HG03575 (cell line): ENCODE measurements at regions not wholly inside any gene's neighbourhood (a gene's known extent, or its start where the extent isn't known, plus 50 kb on each side); places are given as distances from the start of the nearest gene placed in this dataset.

Source experiments
- ATAC-seq: cut with Tn5 transposase; IDR thresholded peaks from one replicate; pipeline ENCODE4 v1.9.1; 2021; ENCODE audit not compliant: unreplicated experiment, insufficient number of reproducible peaks, low FRiP score; ENCODE audit errors: extremely low read depth

GRCh38 chr1:238252033-238252802, 361.5 kb upstream of the ZP4 start:
- ATAC-seq: no peak

- no peak for ATAC-seq
Observed at GRCh38 chr1:238248356-238248755, 357.6 kb upstream of the ZP4 start.

DNA sequence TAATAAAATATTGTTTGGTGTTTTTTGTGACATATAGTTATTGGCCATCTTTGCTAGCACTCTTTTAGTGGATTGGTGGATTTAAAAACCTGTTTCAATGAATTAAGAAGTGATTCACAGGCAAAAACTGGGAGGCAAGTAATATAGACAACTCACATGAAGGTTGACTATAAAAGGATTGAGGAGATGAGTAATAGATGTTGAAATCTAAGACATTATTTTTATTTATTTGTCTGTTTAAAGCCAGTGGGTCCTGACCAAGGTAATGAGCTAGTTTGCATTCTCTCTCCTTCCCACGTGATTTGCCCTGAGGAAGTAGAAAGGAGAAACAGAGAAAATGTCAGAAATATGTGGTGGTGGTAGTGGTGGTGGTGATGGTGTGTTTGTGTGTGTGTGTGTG, 351.5 kb upstream of the ZP4 start:
- ATAC-seq: no peak

DNA sequence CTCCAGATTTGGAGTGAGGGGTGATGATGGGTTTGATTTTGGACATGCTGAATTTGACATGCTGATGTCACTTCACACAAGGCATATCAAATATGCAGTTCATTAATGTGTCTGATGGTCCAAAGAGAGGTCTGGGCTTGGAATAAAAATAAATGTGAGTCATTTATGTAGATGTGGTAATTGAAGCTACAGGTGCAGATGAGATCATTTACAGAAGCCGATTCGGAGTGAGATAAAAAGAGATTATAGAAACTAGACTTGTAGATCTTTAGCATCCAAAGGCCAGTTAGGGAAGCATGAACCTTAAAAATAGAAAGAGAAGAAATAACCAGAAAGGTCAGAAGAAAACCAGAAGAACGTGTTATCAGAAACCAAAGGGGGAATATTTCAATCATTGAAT, 350.9 kb upstream of the ZP4 start:
- no peak for ATAC-seq

GRCh38 chr1:238239343-238239742, 348.6 kb upstream of the ZP4 start:
- ATAC-seq: no peak

- ATAC-seq: no peak
Observed at GRCh38 chr1:238233966-238234365, 343.2 kb upstream of the ZP4 start.

DNA sequence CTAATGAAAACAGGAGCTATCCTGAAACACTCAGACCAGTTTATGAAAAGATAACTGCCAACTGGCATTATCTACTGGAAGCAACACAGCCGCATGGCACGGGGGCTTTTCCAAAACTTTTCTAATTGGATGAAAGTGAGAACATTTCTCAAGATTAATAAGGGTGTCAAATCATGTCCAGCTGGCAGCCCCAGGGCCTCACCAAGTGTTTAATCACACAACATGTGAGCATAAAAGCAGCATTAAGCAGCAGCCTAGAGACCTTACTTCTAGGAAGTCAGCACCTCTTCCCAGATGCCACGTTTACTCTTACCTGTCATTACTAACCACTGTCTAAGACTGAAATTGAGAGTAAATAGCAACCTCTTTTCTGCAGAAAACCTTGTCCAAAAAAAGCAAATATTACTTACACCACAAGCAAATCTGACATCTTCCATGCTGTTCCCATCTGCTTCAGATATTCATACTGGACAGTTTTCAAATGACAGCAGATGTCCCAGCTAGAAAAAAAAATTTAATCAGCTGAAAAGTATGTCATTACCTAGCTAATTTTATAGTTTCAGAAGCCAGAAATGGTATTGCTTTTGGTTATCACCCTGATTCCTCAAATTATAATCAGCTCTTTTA, 341.5 kb upstream of the ZP4 start:
- ATAC-seq: no peak

- no peak for ATAC-seq
Observed at GRCh38 chr1:238226810-238227209, 336.1 kb upstream of the ZP4 start.

GRCh38 chr1:238223076-238223640, 332.4 kb upstream of the ZP4 start:
- ATAC-seq: no peak

DNA sequence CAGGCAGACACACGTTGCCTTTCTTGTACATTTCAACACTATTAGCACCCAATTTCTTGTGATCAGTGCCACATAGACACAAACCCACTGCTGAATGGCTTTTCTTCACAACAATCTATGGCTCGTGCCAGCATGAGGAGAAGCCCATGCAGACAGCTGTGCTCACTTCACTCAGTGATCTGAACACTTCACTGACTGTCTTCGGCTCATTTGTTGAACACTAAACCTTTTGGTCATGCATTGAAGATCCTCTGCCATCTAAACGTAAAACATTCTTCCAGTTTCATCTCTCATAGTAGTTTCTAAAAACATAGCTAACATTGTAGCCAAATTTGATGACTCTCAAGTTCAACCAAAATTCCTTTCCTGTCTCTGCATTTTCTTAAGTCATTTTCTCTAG, 331.0 kb upstream of the ZP4 start:
- no peak for ATAC-seq

DNA sequence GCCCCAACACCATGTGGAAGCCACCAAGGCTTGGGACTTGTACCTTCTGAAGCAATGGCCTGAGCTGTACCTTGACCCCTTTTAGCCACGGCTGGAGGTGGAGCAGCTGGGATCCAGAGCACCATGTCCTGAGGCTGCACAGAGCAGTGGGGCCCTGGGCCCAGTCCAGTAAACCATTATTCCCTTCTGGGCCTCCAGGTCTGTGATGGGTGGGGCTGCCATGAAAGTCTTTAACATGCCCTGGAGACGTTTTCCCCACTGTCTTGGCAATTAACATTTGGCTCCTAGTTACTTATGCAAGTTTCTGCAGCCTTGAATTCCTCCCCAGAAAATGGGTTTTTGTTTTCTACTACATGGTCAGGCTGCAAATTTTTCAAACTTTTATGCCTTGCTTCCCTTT, 323.7 kb upstream of the ZP4 start:
- no peak for ATAC-seq

DNA sequence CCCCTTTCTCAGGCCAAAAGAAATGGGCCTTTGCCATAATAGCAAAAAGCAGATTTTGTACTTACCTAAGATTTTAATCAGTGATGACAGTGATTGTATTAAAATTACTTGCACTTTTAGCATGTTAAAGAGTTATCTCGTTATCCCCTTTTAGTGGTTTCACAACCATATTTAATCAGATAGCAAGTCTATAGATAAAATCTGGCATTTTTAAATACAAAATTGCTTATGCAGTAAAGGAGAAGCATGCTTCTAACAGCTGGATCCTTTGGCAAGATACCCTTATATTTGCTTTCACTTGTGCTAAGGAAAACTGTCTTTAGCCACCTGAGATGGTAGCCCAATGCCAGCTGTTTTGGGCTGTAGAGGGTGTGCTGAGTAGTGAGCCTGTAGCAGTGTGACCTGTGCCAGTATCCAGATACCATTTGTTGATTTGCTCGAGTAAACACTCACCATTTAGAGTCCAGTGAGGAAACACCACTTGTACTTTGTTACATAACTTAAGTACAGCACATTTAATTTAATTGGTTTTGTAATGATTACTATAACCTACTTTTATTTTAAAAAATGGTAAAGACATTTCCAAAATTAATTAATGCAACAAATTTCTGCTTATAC, 314.4 kb upstream of the ZP4 start:
- ATAC-seq: no peak

DNA sequence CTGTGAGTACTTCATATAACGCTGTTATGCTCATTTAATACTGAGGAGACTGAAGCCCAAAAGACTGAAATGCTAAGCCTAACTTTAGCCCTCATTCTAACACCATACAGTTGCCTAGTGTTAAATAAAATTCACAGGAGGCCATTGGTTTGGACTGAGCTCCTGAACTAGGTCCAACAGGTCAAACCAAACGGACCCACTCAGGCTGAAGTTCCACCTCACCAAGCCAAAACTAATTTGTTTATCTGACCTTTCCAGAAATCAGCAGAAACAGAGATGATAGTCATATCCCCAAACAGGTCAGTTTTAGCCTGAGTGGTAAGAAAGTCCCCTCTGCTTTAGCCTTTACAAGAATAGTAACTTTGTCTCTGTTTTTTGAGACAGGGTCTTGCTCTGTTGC, 311.3 kb upstream of the ZP4 start:
- no peak for ATAC-seq

DNA sequence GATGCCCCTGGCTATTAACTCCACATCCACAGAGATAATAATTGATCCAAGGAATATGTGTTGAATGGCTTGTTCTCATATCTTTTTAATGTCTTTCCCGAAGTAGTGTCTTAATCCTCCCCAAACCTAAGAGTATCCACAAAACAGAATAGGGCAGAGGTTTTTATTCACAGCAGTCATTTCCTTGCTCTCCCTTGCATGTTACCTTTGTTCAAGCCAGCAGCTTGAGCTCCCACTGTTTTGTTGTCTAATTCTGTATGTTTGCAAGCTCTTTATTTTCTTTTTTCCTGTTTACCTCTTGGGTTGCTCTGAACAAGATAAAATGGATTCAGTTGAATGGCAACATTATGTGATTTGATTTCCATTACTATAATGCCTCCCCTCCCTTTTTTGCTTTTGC, 308.6 kb upstream of the ZP4 start:
- no peak for ATAC-seq

DNA sequence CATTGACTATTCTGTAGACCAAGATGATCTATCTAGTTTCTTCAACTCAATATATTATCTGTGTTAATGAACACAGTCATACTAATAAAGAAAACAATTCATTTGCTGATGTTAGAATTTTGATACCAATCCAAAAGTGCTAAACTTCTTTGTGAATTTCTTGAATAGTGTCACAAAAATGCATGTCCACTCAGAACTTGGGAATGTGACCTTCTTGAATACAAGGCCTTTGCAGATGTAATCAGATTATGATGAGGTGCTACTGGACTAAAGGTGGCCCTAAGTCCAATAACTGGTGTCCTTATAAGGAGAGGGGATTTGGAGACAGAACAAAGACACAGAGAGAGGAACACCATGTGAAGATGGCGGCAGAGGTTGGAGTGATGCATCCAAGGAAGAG, 305.8 kb upstream of the ZP4 start:
- no peak for ATAC-seq

DNA sequence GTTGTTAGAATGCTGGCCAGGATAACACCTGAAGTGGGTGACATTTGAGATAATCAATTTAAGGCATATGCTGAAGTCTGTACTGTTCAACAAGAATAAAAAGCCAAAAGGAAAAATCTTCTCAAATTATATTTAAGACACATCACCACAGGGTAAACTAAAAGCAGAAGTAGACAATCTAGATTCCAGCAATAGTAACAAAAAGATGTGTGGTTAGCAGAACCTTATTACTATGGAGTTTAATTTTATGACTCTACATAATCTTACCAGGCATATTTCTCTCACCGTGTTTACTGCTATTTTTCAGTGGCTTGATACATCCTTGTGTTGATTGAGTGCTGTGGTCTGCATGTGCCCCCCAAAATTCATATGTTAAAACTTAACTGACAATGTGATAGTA, 300.4 kb upstream of the ZP4 start:
- no peak for ATAC-seq

- no peak for ATAC-seq
Observed at GRCh38 chr1:238187575-238187949, 296.8 kb upstream of the ZP4 start.

DNA sequence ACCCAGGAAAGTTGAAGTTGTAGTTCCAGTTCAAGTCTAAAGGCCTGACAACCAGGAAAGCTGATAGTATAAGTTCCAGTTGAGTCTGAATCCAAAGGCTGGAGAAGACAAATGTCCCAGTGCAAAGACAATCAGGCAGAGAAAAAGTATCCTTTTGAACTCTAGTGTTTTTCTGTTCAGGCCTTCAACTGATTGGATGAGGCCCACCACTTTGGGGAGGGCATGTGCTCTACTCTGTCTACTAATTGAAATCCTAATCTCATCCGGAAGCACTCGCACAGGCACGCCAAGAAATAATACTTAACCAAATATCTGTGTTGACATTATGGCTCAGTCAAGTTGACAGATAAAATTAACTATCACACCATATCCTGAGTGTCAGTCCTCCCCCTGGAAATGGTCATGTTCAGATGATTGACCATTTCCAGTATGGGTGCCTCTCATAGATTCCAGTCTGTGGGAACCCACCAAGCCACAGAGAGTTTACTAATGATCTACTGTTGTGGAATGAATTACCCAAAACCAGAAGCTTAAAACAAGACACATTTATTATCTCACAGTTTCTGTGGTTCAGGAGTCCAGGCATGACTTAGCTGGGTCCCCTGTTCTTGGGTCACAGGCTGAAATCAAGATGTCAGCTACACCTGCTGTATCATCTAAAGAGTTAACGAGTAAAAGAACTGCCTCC, 296.3 kb upstream of the ZP4 start:
- ATAC-seq: no peak

- ATAC-seq: no peak
Observed at GRCh38 chr1:238177960-238178645, 287.4 kb upstream of the ZP4 start.
